HepG2 (cell line): ENCODE measurements at regions not wholly inside any gene's neighbourhood (a gene's known extent, or its start where the extent isn't known, plus 50 kb on each side); places are given as distances from the start of the nearest gene placed in this dataset.

Experiments used
- ATAC-seq: fragments of 200-7000 bp; cut with Tn5 transposase; 3 replicates; pipeline ENCODE4 v1.9.1; 2020; ENCODE audit warnings: mild to moderate bottlenecking, moderate library complexity
- BruUV-seq: library from RNA; stranded (reverse); fragments of 400-500 nt; replicated peaks from 2 replicates; lab custom pipeline; 2021; lab: Mats Ljungman, UMichigan
- CTCF ChIA-PET: fragments of 300-600 bp; formaldehyde crosslinking; extraction: SDS; loops from one replicate; lab custom pipeline; 2021; ENCODE audit warnings: low total read pairs, inconsistent platforms, low intra/inter-chr PET ratio; lab: Yijun Ruan, JAX
- POLR2A ChIA-PET: fragments of 350-600 bp; sonication (Branson Sonifier 250); formaldehyde crosslinking; loops from one replicate; lab custom pipeline; 2020; ENCODE audit warnings: antibody characterized with exemption, inconsistent platforms; lab: Yijun Ruan, JAX
- DNase-seq: peaks from one replicate; pipeline ENCODE4 v3.0.0-alpha.2; 2015; ENCODE audit warnings: low spot score
- FAIRE-seq: peaks from 3 replicates; lab custom pipeline; 2011; peaks lifted over from hg19 to GRCh38; lab: Jason Lieb, UNC
- H2AFZ ChIP-seq: one replicate; pipeline ENCODE4 v1.6.1; 2011; ENCODE audit warnings: low read length, inconsistent platforms
- H3K27ac ChIP-seq: fragments of 300-600 bp; 3 replicates; pipeline ENCODE4 v1.8.0; 2011; ENCODE audit warnings: mixed run types, mild to moderate bottlenecking, mixed read lengths, low read length, inconsistent platforms; ENCODE audit not compliant: insufficient read depth; ENCODE audit errors: extremely low read length
- H3K27me3 ChIP-seq, 2 experiments: fragments of 200-600 bp in 1 of 2; 2 replicates in 1 of 2; 3 replicates in 1 of 2; pipeline versions ENCODE4 v1.6.0 to v1.8.0; 2011; ENCODE audit warnings: low read length in 2 of 2, mild to moderate bottlenecking in 2 of 2, moderate library complexity in 2 of 2, inconsistent platforms in 1 of 2; ENCODE audit not compliant: insufficient read depth in 2 of 2, control insufficient read depth in 1 of 2
- H3K36me3 ChIP-seq, 2 experiments: fragments of 200-600 bp in 1 of 2; replicated peaks in 1 of 2; 2 replicates in 1 of 2; 3 replicates in 1 of 2; pipeline versions ENCODE4 v1.5.1 to v1.8.0; 2011; ENCODE audit warnings: low read length in 2 of 2, inconsistent platforms in 1 of 2; ENCODE audit not compliant: insufficient read depth in 2 of 2, control insufficient read depth in 1 of 2
- H3K4me1 ChIP-seq: 2 replicates; pipeline ENCODE4 v1.5.1; 2012; ENCODE audit warnings: low read length, inconsistent platforms; ENCODE audit not compliant: insufficient read depth
- H3K4me2 ChIP-seq: 2 replicates; pipeline ENCODE4 v1.6.0; 2011; ENCODE audit warnings: low read depth, low read length, inconsistent platforms
- H3K4me3 ChIP-seq, 3 experiments: fragments of 200-600 bp in 1 of 3; sonication (generic), shearing (Covaris generic) in 1 of 3; replicated peaks in 1 of 3; 2 replicates each; pipeline ENCODE4 v1.5.1; 2011 to 2016; ENCODE audit warnings: low read length in 3 of 3, inconsistent platforms in 2 of 3, low read depth in 2 of 3, mild to moderate bottlenecking in 2 of 3, control low read depth in 1 of 3, mixed read lengths in 1 of 3; ENCODE audit not compliant: insufficient read depth in 1 of 3
- H3K79me2 ChIP-seq: one replicate; pipeline ENCODE4 v1.6.1; 2011; ENCODE audit warnings: low read length, inconsistent platforms; ENCODE audit not compliant: insufficient read depth
- H3K9ac ChIP-seq: 2 replicates; pipeline ENCODE4 v1.6.0; 2011; ENCODE audit warnings: mild to moderate bottlenecking, low read depth, low read length, inconsistent platforms; ENCODE audit not compliant: insufficient read depth
- H3K9me3 ChIP-seq: 2 replicates; pipeline ENCODE4 v1.5.1; 2012; ENCODE audit warnings: mild to moderate bottlenecking, low read length
- H4K20me1 ChIP-seq: 2 replicates; pipeline ENCODE4 v1.6.0; 2011; ENCODE audit warnings: inconsistent platforms, mild to moderate bottlenecking, low read length, moderate library complexity; ENCODE audit not compliant: insufficient read depth
- DR1 ChIP-seq: sonication (generic); formaldehyde crosslinking; IDR thresholded peaks from 2 replicates; pipeline ENCODE4 v1.8.0; 2021; ENCODE audit warnings: mild to moderate bottlenecking, missing genetic modification reagents, inconsistent platforms
- HOXD1 ChIP-seq: sonication (generic); formaldehyde crosslinking; IDR thresholded peaks from 2 replicates; pipeline ENCODE4 v1.5.0; 2020; ENCODE audit warnings: missing genetic modification reagents
- MTA1 ChIP-seq: sonication (generic); formaldehyde crosslinking; IDR thresholded peaks from 2 replicates; pipeline ENCODE4 v1.4.0; 2020; ENCODE audit warnings: missing genetic modification reagents, mild to moderate bottlenecking, borderline replicate concordance
- SMAD3 ChIP-seq: sonication (generic); formaldehyde crosslinking; IDR thresholded peaks from 2 replicates; pipeline ENCODE4 v1.4.0; 2020; ENCODE audit warnings: missing genetic modification reagents
- SOX13 ChIP-seq, 3 experiments: fragments of 450-650 bp in 1 of 3; sonication (generic) in 1 of 3; formaldehyde crosslinking in 1 of 3; IDR thresholded peaks in 2 of 3; conservative IDR thresholded peaks in 1 of 3; 2 replicates each; pipeline versions ENCODE4 v1.5.0 to v1.6.1; 2016 to 2020; ENCODE audit warnings: antibody characterized with exemption in 1 of 3, mild to moderate bottlenecking in 1 of 3, missing compliant biosample characterization in 1 of 3, missing genetic modification reagents in 1 of 3, moderate library complexity in 1 of 3
- ZNF768 ChIP-seq: sonication (generic); formaldehyde crosslinking; IDR thresholded peaks from 2 replicates; pipeline ENCODE4 v1.4.0; 2020; ENCODE audit warnings: missing genetic modification reagents
- WGBS: methylation state at CpG from one replicate; pipeline ENCODE4 v1.1.6; 2017; ENCODE audit warnings: low lambda C conversion rate; 5-methylcytosine and 5-hydroxymethylcytosine counted together
- in situ Hi-C: cut with HindIII; loops from 2 replicates; pipeline ENCODE4 v1.10.0; 2017; ENCODE audit warnings: low pct_unique_long_range_greater_than_20kb; ENCODE audit not compliant: extremely low pct_ligation_motif_present
- intact Hi-C: fragments of 100-400 bp; cut with micrococcal nuclease; formaldehyde crosslinking; loops from one replicate; pipeline ENCODE4 v1.10.0; 2022; ENCODE audit not compliant: unreplicated experiment
- TF ChIP-seq, protein P1 (sequence below): sonication (generic); formaldehyde crosslinking; IDR thresholded peaks from 2 replicates; pipeline ENCODE4 v1.4.0; 2020; ENCODE audit warnings: missing genetic modification reagents, borderline replicate concordance

DNA sequence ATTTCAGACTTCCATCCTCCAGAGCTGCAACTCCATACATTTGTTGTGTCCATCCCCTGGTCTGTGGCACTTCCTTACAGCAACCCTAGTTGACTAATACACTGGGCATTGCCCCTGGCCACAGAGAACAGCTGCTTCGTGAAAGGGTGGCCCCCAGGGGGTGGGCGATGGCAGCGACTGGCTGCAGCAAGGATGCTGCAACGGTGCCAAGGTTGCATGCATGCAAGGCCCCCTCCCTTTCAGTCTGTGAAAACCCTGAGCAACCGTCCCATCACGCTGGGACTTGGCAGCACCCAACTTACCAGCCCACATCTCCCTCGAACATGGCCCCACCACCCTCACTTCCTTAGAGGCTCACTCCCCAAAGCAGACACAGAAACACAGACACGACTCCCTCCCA is 162.5 kb downstream of the MED10 start:
- TF ChIP-seq, protein P1, sequence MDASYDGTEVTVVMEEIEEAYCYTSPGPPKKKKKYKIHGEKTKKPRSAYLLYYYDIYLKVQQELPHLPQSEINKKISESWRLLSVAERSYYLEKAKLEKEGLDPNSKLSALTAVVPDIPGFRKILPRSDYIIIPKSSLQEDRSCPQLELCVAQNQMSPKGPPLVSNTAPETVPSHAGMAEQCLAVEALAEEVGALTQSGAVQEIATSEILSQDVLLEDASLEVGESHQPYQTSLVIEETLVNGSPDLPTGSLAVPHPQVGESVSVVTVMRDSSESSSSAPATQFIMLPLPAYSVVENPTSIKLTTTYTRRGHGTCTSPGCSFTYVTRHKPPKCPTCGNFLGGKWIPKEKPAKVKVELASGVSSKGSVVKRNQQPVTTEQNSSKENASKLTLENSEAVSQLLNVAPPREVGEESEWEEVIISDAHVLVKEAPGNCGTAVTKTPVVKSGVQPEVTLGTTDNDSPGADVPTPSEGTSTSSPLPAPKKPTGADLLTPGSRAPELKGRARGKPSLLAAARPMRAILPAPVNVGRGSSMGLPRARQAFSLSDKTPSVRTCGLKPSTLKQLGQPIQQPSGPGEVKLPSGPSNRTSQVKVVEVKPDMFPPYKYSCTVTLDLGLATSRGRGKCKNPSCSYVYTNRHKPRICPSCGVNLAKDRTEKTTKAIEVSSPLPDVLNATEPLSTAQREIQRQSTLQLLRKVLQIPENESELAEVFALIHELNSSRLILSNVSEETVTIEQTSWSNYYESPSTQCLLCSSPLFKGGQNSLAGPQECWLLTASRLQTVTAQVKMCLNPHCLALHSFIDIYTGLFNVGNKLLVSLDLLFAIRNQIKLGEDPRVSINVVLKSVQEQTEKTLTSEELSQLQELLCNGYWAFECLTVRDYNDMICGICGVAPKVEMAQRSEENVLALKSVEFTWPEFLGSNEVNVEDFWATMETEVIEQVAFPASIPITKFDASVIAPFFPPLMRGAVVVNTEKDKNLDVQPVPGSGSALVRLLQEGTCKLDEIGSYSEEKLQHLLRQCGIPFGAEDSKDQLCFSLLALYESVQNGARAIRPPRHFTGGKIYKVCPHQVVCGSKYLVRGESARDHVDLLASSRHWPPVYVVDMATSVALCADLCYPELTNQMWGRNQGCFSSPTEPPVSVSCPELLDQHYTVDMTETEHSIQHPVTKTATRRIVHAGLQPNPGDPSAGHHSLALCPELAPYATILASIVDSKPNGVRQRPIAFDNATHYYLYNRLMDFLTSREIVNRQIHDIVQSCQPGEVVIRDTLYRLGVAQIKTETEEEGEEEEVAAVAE (CRISPR knock-in tag): no peak
- TF ChIP-seq SOX13 (IDR thresholded peaks at IDR 0.05) (no peak), SOX13 (CRISPR knock-in tag; conservative IDR thresholded peaks at IDR 0.05 in 1 of 2, IDR thresholded peaks at IDR 0.05 in 1 of 2) (no peak), MTA1 (CRISPR knock-in tag) (no peak), ZNF768 (CRISPR knock-in tag) (no peak), HOXD1 (no peak), SMAD3 (CRISPR knock-in tag) (no peak), DR1 (no peak)
- Histone ChIP-seq H4K20me1 (no peaks in the 10 kb centered on the region), H3K36me3 (no peaks in the 10 kb centered on the region), H3K4me2 (no peak overlapping the region), H3K27me3 (no peaks in the 10 kb centered on the region; a peak in 2 of 5 replicates), H3K27ac (no peak overlapping the region), H3K4me3 (no peak overlapping the region), H3K79me2 (no peaks in the 10 kb centered on the region), H3K9ac (no peak overlapping the region), H2AFZ (no peak overlapping the region), H3K9me3 (no peaks in the 10 kb centered on the region), H3K4me1 (peaks cover 17% of the 10 kb centered on the region)
- intact Hi-C loops (no loop called here), in situ Hi-C loops (no loop called here)
- ChIA-PET POLR2A (no interaction called here), CTCF (no interaction called here)
- BruUV-seq: no TSS peak
- FAIRE-seq (no peak), ATAC-seq (no peak), DNase-seq (no peak)
- WGBS: 35% methylated on average over 5 of the region's 8 CpGs
